HCT116 (cell line): ENCODE measurements at regions not wholly inside any gene's neighbourhood (a gene's known extent, or its start where the extent isn't known, plus 50 kb on each side); places are given as distances from the start of the nearest gene placed in this dataset.

Experiments
- ATAC-seq: fragments of 200-7000 bp; cut with Tn5 transposase; 2 replicates; pipeline ENCODE4 v1.9.1; 2020; ENCODE audit warnings: mild to moderate bottlenecking, moderate library complexity
- BruUV-seq: library from RNA; stranded (reverse); fragments of 400-500 nt; replicated peaks from 2 replicates; lab custom pipeline; 2021; lab: Mats Ljungman, UMichigan
- CTCF ChIA-PET: fragments of 300-600 bp; sonication (Branson Sonifier 250); formaldehyde crosslinking; loops from one replicate; lab custom pipeline; 2021; ENCODE audit warnings: antibody characterized with exemption; lab: Charles Lee
- POLR2A ChIA-PET: fragments of 300-600, 350-600 bp; sonication (Branson Sonifier 250); formaldehyde crosslinking; loops from one replicate; lab custom pipeline; 2021; ENCODE audit warnings: antibody characterized with exemption; lab: Charles Lee
- RAD21 ChIA-PET, 2 experiments: fragments of 300-600 bp; sonication (Branson Sonifier 250); formaldehyde crosslinking; loops; one replicate each; lab custom pipeline; 2023; ENCODE audit warnings: low total read pairs in 2 of 2; ENCODE audit not compliant: uncharacterized antibody in 2 of 2, unreplicated experiment in 2 of 2, low non-redundant PET in 1 of 2; lab: Charles Lee
- DNase-seq: peaks from one replicate; pipeline ENCODE4 v3.0.0-alpha.2; 2010; ENCODE audit warnings: low read depth, low spot score
- H2AFZ ChIP-seq: fragments of 200-600 bp; shearing (Covaris generic), sonication (generic); 2 replicates; pipeline ENCODE4 v1.6.1; 2017; ENCODE audit warnings: low read depth, mixed run types, mixed read lengths, antibody characterized with exemption, low read length; ENCODE audit not compliant: poor library complexity, severe bottlenecking
- H3K27ac ChIP-seq: 2 replicates; pipeline ENCODE4 v1.5.1; 2012; ENCODE audit warnings: low read depth, low read length
- H3K27me3 ChIP-seq: fragments of 200-600 bp; sonication (generic); 2 replicates; pipeline ENCODE4 v1.6.1; 2016; ENCODE audit warnings: mixed run types, low read length, mixed read lengths; ENCODE audit not compliant: insufficient read depth
- H3K36me3 ChIP-seq, 2 experiments: fragments of 200-500 bp in 1 of 2; fragments of 200-600 bp in 1 of 2; sonication (Bioruptor generic) in 1 of 2; sonication (generic) in 1 of 2; 2 replicates each; pipeline versions ENCODE4 v1.5.1 to v1.6.1; 2014 to 2016; ENCODE audit warnings: low read length in 2 of 2, inconsistent platforms in 1 of 2, mixed read lengths in 1 of 2, mixed run types in 1 of 2; ENCODE audit not compliant: insufficient read depth in 2 of 2, control insufficient read depth in 1 of 2
- H3K4me1 ChIP-seq, 2 experiments: fragments of 200-600 bp in 1 of 2; sonication (generic) in 1 of 2; 2 replicates each; pipeline versions ENCODE4 v1.5.1 to v1.6.1; 2012 to 2017; ENCODE audit warnings: low read length in 2 of 2, inconsistent platforms in 1 of 2, mild to moderate bottlenecking in 1 of 2, mixed read lengths in 1 of 2, mixed run types in 1 of 2, moderate library complexity in 1 of 2; ENCODE audit not compliant: insufficient read depth in 2 of 2, control insufficient read depth in 1 of 2
- H3K4me2 ChIP-seq: fragments of 200-600 bp; sonication (generic); 2 replicates; pipeline ENCODE4 v1.6.1; 2017; ENCODE audit warnings: mixed run types, low read length, mixed read lengths
- H3K4me3 ChIP-seq, 2 experiments: fragments of 200-600 bp in 1 of 2; sonication (generic) in 1 of 2; replicated peaks in 1 of 2; 2 replicates each; pipeline ENCODE4 v1.5.1; 2011 to 2016; ENCODE audit warnings: low read length in 2 of 2, control low read depth in 1 of 2, low read depth in 1 of 2, mild to moderate bottlenecking in 1 of 2, mixed read lengths in 1 of 2, mixed run types in 1 of 2
- H3K79me2 ChIP-seq: fragments of 200-600 bp; sonication (generic); 2 replicates; pipeline ENCODE4 v1.6.1; 2017; ENCODE audit warnings: mild to moderate bottlenecking, mixed run types, low read length, moderate library complexity, mixed read lengths; ENCODE audit not compliant: insufficient read depth
- H3K9ac ChIP-seq: fragments of 200-600 bp; sonication (generic); 2 replicates; pipeline ENCODE4 v1.6.1; 2016; ENCODE audit warnings: low read length, mixed read lengths
- H3K9me2 ChIP-seq: fragments of 200-600 bp; sonication (generic), shearing (Covaris generic); 2 replicates; pipeline ENCODE4 v1.6.1; 2017; ENCODE audit warnings: mixed run types, mild to moderate bottlenecking, moderate library complexity; ENCODE audit not compliant: insufficient read depth
- H3K9me3 ChIP-seq, 2 experiments: fragments of 200-500 bp in 1 of 2; fragments of 200-600 bp in 1 of 2; sonication (Bioruptor generic) in 1 of 2; sonication (generic) in 1 of 2; 2 replicates each; pipeline ENCODE4 v1.6.1; 2014 to 2017; ENCODE audit warnings: low read length in 2 of 2, mixed read lengths in 2 of 2, inconsistent platforms in 1 of 2, low read depth in 1 of 2, mild to moderate bottlenecking in 1 of 2, mixed run types in 1 of 2, moderate library complexity in 1 of 2; ENCODE audit not compliant: control insufficient read depth in 1 of 2, insufficient read depth in 1 of 2
- H4K20me1 ChIP-seq: fragments of 200-600 bp; sonication (generic), shearing (Covaris generic); 2 replicates; pipeline ENCODE4 v1.6.1; 2017; ENCODE audit warnings: mixed run types, mild to moderate bottlenecking, moderate library complexity; ENCODE audit not compliant: insufficient read depth
- CBX3 ChIP-seq: IDR thresholded peaks from 2 replicates; pipeline ENCODE4 v1.6.1; 2012; ENCODE audit warnings: low read depth
- CEBPB ChIP-seq: IDR thresholded peaks from 2 replicates; pipeline ENCODE4 v1.6.1; 2012; ENCODE audit warnings: low read depth
- CTCF ChIP-seq, 3 experiments: fragments of 200-600 bp in 1 of 3; sonication (generic) in 1 of 3; IDR thresholded peaks in 2 of 3; conservative IDR thresholded peaks in 1 of 3; 2 replicates each; pipeline ENCODE4 v1.5.1; 2012 to 2017; ENCODE audit warnings: low read depth in 2 of 3, low read length in 2 of 3, antibody characterized with exemption in 1 of 3, borderline replicate concordance in 1 of 3, control low read depth in 1 of 3, mild to moderate bottlenecking in 1 of 3, mixed read lengths in 1 of 3, mixed run types in 1 of 3, moderate library complexity in 1 of 3; ENCODE audit not compliant: insufficient read depth in 1 of 3
- RAD21 ChIP-seq: IDR thresholded peaks from 2 replicates; pipeline ENCODE4 v1.6.1; 2012; ENCODE audit warnings: low read depth, mild to moderate bottlenecking
- SRF ChIP-seq: IDR thresholded peaks from 2 replicates; pipeline ENCODE4 v1.6.1; 2012; ENCODE audit warnings: low read depth
- TCF7L2 ChIP-seq: IDR thresholded peaks from 2 replicates; pipeline ENCODE4 v1.7.0; 2011; ENCODE audit warnings: borderline replicate concordance, inconsistent platforms; ENCODE audit not compliant: insufficient read depth, insufficient read length; ENCODE audit errors: extremely low read depth
- YY1 ChIP-seq: IDR thresholded peaks from 2 replicates; pipeline ENCODE4 v1.6.1; 2011; ENCODE audit warnings: low read length, low read depth, moderate library complexity, mild to moderate bottlenecking; ENCODE audit not compliant: insufficient replicate concordance; ENCODE audit errors: extremely low read depth
- intact Hi-C: fragments of 100-400 bp; cut with micrococcal nuclease; formaldehyde crosslinking; loops from 2 replicates; pipeline ENCODE4 v1.10.0; 2022

- H2AFZ ChIP-seq, result no peak overlapping the region
- TF ChIP-seq CEBPB, result no peak
- TF ChIP-seq YY1, result no peak
- TF ChIP-seq SRF, result no peak
- peak; percentile 33 for TF ChIP-seq TCF7L2
- DNase-seq (no peak), ATAC-seq (no peak)
- no peaks in the 10 kb centered on the region for H3K4me1 ChIP-seq
- ChIA-PET POLR2A (no interaction called here), CTCF (interaction anchor here (0.8 to 2.4 kb wide), 13 partner anchors 8 to 200 kb away, joined by 3 to 17 read pairs (median 3); no protein-coding TSS in a partner anchor), RAD21 (no interaction called here)
- intact Hi-C loops, result no loop called here
- no TSS peak for BruUV-seq
- no peaks in the 10 kb centered on the region for H4K20me1 ChIP-seq
- H3K4me2 ChIP-seq, result no peak overlapping the region
- H3K79me2 ChIP-seq, result no peaks in the 10 kb centered on the region
- H3K9me2 ChIP-seq, result no peaks in the 10 kb centered on the region
- H3K4me3 ChIP-seq, result no peak overlapping the region
- no peaks in the 10 kb centered on the region for H3K36me3 ChIP-seq
- H3K9ac ChIP-seq, result no peak overlapping the region
- no peaks in the 10 kb centered on the region; the same call in 1 of the 2 replicates for H3K27me3 ChIP-seq
- no peak overlapping the region for H3K27ac ChIP-seq
- H3K9me3 ChIP-seq, result no peaks in the 10 kb centered on the region
Observed at GRCh38 chr4:57191523-57192034, 81.4 kb upstream of the IGFBP7 start.

- Histone ChIP-seq H3K27me3 (no peaks in the 10 kb centered on the region; the same call in 1 of the 2 replicates), H3K4me1 (no peaks in the 10 kb centered on the region), H2AFZ (no peak overlapping the region), H3K9me2 (no peaks in the 10 kb centered on the region), H3K4me2 (no peak overlapping the region), H3K79me2 (no peaks in the 10 kb centered on the region), H4K20me1 (no peaks in the 10 kb centered on the region), H3K27ac (no peak overlapping the region), H3K9me3 (no peaks in the 10 kb centered on the region), H3K4me3 (no peak overlapping the region), H3K9ac (no peak overlapping the region), H3K36me3 (no peaks in the 10 kb centered on the region)
- intact Hi-C loops, result no loop called here
- CTCF ChIA-PET, result interaction anchor here (0.7 to 2.4 kb wide), 15 partner anchors 8 to 219 kb away, joined by 3 to 17 read pairs (median 3); no protein-coding TSS in a partner anchor
- TF ChIP-seq CTCF (IDR thresholded peaks at IDR 0.05 in 2 of 3, conservative IDR thresholded peaks at IDR 0.05 in 1 of 3; ENCODE audit: borderline replicate concordance in 1 of 3, insufficient read depth in 1 of 3, low read depth in 2 of 3, low read length in 2 of 3) (peak in 2 of 3 experiments; percentile 88 to 91; a peak in 4 of 6 replicates), CBX3 (no peak), RAD21 (peak; percentile 18; the same call in 1 of the 2 replicates)
- POLR2A ChIA-PET, result no interaction called here
- peak; percentile 35 for DNase-seq
- BruUV-seq, result no TSS peak
- peak; percentile 90 for ATAC-seq
- RAD21 ChIA-PET, result no interaction called here
Observed at GRCh38 chr4:57190601-57191481, 80.7 kb upstream of the IGFBP7 start.
